Activated effector memory CD4-positive, alpha-beta T cell treated with Interleukin-2 at 50 U/mL for 16 hours (primary cell): ENCODE measurements at regions not wholly inside any gene's neighbourhood (a gene's known extent, or its start where the extent isn't known, plus 50 kb on each side); places are given as distances from the start of the nearest gene placed in this dataset.
"Not testable (repeated sequence)": the region's sequence is repeated elsewhere in the genome, so short reads cannot be mapped to it uniquely, and the experiment has no call there.

ENCODE experiments used
- DNase-seq: peaks from one replicate; pipeline ENCODE4 v3.0.0-alpha.2; 2020

- no peak for DNase-seq
These were observed 227.7 kb upstream of the DDHD1 start for GRCh38 chr14:53380867-53381225.

- no peak for DNase-seq
These were observed 227.1 kb upstream of the DDHD1 start for GRCh38 chr14:53380052-53380866.

DNA sequence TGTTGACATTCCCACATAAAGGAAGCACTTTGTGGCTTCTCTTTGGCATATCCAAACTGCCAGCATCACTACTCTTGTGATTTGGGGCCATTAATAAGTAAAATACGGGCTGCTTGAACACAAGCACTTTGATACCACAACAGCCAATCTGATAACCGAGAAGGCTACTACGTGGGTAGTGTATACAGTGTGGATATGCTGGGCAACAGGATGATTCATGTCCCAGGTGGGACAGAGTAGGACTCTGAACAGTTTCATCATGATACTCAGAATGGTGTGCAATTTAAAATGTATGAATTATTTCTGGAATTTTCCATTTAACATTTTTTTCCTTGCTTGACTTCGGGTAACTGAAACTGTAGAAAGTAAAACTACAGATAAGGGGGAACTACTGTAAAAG, 225.0 kb upstream of the DDHD1 start:
- no peak for DNase-seq

- DNase-seq: no peak
These were observed 222.9 kb upstream of the DDHD1 start for GRCh38 chr14:53376064-53376463.

DNA sequence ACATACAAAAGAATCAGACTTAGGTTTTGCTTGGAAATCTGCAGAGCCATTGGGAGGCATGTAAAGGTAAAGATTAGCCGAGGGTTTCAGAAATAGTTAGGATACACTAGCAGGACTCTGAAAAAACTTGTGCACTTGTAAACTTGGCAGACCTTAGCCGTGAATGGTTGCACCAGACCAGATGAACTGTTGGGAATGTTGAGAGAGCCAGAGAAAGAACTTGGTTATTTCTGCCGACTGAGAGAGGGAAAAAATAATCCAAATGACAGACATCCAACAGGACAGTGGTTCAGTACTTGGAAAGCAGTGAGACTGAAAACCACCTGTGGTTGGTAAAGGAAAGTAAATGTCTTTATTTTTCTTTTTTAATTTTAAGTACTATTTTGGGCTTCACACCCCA, 222.5 kb upstream of the DDHD1 start:
- no peak for DNase-seq

- no peak for DNase-seq
These were observed 215.6 kb upstream of the DDHD1 start for GRCh38 chr14:53368711-53369201.

- DNase-seq: no peak
These were observed 214.9 kb upstream of the DDHD1 start for GRCh38 chr14:53368066-53368465.

GRCh38 chr14:53367644-53368026, 214.5 kb upstream of the DDHD1 start:
- DNase-seq: no peak

DNA sequence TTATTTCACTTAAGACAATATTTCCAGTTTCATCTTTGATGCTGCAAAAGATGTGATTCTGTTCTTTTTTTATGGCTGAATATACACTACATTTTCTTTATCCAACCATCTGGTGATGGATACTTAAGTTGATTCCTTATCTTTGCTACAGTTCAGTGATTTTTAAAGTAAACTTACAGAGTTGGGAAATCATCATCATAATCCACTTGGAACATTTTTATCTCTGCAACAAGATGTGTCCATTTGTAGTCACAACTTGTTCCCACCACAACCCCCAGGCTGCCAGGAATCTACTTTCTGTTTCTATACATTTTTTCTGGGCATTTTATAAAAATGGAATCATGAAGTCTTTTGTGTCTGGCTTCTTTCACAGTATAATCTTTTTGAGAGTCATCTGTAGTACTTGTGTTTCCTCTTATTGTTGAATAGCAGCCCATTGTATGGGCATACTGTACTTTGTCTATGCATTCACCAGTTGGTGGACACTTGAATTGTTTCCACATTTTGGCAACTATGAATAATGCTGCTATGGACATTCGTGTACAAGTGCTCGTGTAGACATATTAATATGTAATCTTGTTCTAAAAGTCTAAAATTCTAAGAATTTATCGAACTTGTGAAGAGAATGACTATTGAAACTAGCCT, 212.5 kb upstream of the DDHD1 start:
- DNase-seq: no peak

- not testable (repeated sequence) for DNase-seq
These were observed 209.8 kb upstream of the DDHD1 start for GRCh38 chr14:53362916-53363315.

DNA sequence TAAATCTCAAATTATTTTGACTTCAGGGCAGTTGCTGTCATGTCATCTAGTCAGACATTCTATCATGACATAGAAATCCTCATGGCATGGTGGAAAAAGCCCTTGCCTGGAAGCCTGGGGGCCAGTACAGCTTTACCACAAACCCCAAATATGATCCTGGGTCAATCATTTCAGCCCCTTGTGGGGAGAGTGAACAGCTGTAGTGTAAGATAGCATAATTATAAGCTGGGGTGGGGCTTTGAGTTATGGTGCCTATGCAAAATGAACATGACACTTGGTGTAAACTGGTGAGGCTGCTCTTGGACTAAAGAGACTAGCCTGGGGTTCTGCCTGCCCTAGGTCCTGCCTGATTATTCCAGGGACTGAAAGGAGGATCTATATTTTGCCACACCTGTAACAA, 207.7 kb upstream of the DDHD1 start:
- DNase-seq: no peak

DNA sequence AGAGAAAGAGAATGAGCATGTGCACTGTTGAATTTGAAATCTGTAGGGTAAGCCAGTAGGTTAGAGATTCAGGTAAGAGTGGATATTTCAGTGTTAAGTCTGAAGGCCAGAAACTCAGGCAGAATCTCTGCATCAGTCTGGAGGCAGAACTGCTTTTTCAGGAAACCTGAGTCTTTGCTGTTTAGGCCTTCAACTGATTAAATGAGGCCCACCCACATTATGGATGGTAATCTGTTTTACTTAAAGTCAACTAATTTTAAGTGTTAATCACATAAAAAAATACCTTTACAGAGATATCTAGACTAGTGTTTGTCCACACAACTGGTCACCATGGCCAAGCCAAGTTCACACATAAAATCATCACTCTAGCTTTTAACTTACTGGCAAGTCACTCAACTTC, 205.0 kb upstream of the DDHD1 start:
- no peak for DNase-seq

DNA sequence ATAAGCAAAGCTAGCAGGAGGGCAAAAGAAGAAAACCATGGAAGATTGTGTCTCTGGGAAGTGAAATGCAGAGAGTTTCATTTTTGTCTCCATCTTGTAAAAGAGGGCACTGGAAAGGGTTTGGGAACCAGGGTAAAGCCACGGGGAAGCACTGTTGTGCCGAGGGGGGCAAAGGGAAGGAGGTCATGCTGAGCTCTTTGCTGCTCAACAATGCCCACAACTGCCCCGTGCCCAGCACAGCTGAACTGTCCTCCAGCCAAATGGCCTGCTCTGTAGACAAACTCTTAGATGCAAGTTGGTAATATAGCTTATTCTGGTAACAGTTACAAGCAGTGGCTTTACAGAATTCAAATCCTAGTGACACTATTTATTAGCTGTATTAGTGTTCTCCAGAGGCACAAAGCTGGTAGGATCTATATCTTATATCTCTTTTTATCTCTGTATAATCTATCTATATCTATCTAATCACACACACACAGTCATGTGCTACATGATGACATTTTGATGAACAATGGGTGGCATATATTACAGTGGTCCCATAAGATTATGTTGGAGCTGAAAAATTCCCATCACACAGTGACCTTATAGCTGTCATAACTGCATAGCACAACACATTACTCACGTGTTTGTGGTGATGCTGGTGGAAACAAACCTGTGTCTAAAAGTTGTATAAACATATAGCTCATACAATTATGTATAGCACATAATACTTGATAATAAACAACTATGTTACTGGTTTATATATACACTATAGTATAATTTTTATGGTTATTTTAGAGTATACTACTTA, 203.4 kb upstream of the DDHD1 start:
- no peak for DNase-seq

- no peak for DNase-seq
These were observed 202.5 kb upstream of the DDHD1 start for GRCh38 chr14:53355581-53356112.

DNA sequence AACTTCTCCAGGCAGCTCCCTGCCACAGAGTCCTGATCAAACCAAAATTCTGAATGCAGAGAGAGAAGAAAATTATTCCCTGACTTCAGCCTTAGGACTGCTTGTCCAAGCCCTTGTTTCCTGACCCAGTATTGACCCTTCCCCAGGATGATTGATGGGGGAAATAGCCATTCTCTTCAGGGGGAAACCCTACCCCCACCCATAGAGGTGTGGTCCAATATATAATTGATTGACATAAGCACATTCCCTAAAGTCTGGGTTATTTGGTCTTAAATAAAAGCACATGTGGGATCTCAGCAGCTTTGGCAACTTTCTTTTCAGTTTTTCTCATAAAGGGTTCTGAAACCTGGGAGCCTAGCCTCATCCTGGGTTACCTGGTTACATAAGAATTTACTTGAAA, 201.2 kb upstream of the DDHD1 start:
- DNase-seq: no peak

DNA sequence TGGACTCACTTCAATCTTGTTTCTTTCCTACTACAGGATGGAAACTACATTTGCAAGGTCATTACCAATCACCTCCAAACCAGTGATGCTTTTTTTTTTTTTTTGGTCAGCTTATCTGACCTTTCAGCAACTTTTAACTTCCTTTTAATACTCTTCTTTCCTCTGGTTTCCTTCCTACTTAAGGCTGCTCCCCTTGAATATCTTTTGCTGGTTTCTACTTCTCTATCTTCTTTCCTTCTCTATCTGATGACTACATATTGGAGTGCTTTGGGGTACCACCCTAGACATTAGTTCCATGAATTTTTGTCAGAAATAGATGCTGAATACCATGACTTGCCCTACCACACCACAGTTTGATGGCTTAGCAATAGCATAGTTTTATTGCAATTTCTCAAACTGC, 197.7 kb upstream of the DDHD1 start:
- no peak for DNase-seq

- no peak for DNase-seq
These were observed 197.3 kb upstream of the DDHD1 start for GRCh38 chr14:53350429-53350828.

- DNase-seq: no peak
These were observed 193.9 kb upstream of the DDHD1 start for GRCh38 chr14:53346988-53347387.

- no peak for DNase-seq
These were observed 188.2 kb upstream of the DDHD1 start for GRCh38 chr14:53341324-53341723.

GRCh38 chr14:53338192-53338591, 185.1 kb upstream of the DDHD1 start:
- DNase-seq: no peak

GRCh38 chr14:53336729-53337128, 183.6 kb upstream of the DDHD1 start:
- no peak for DNase-seq

DNA sequence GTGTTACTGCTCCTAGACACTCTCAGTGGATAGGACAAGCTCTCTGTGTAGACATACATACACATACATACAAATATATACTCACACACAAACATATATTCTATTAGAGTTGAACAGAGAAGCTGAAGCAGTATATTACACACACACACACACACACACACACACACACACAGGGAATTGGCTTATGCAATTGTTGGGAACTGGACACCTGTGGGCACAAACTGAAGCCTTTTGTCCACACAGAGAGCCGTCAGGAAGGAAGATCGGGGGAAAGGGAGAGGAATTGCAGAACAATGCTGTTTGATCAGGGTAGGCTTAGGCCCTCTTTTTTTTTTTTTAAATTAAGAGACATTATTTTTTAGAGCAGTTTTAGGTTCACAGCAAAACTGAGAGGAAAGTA, 180.7 kb upstream of the DDHD1 start:
- no peak for DNase-seq

- no peak for DNase-seq
These were observed 178.8 kb upstream of the DDHD1 start for GRCh38 chr14:53331921-53332320.

DNA sequence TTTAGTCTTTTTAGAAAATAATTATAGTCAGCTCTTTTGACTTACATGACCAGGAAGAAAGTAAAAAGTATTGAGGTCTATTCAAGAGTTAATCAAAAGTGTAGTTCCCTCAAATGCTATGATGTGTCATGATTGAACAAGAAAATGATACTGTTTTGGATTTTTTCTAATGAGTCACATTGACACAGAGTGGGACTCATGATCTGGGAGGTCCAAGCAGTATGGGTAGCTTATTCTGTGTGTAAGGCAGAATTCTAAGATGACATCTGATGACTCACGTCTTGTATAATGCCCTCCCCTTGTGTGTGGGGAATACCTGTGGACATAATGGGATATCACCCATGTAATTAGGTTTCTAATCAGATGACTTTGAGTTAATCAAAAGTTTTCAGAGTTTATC, 178.1 kb upstream of the DDHD1 start:
- no peak for DNase-seq
